OCI-LY7 (cell line): ENCODE measurements at regions not wholly inside any gene's neighbourhood (a gene's known extent, or its start where the extent isn't known, plus 50 kb on each side); places are given as distances from the start of the nearest gene placed in this dataset.

ENCODE experiments used
- CTCF ChIP-seq: fragments of 200-600 bp; sonication (generic); conservative IDR thresholded peaks from 2 replicates; pipeline ENCODE4 v1.5.1; 2014; ENCODE audit warnings: mild to moderate bottlenecking, antibody characterized with exemption, low read length, moderate library complexity, mixed read lengths
- EZH2phosphoT487 ChIP-seq: fragments of 200-600 bp; sonication (generic); IDR thresholded peaks from 2 replicates; pipeline ENCODE4 v1.6.1; 2018; ENCODE audit warnings: low read depth, borderline replicate concordance, mild to moderate bottlenecking, mixed run types, antibody characterized with exemption, low read length, moderate library complexity, mixed read lengths

- TF ChIP-seq CTCF (no peak), EZH2phosphoT487 (no peak)
These were observed 131.5 kb upstream of the ANKFN1 start for GRCh38 chr17:56021681-56022190.
